SW 1271 (cell line): ENCODE measurements at regions not wholly inside any gene's neighbourhood (a gene's known extent, or its start where the extent isn't known, plus 50 kb on each side); places are given as distances from the start of the nearest gene placed in this dataset.

ENCODE experiments used
- DNase-seq, 2 experiments: peaks; one replicate each; lab custom pipeline; 2025; lab: John Stamatoyannopoulos, UW

DNA sequence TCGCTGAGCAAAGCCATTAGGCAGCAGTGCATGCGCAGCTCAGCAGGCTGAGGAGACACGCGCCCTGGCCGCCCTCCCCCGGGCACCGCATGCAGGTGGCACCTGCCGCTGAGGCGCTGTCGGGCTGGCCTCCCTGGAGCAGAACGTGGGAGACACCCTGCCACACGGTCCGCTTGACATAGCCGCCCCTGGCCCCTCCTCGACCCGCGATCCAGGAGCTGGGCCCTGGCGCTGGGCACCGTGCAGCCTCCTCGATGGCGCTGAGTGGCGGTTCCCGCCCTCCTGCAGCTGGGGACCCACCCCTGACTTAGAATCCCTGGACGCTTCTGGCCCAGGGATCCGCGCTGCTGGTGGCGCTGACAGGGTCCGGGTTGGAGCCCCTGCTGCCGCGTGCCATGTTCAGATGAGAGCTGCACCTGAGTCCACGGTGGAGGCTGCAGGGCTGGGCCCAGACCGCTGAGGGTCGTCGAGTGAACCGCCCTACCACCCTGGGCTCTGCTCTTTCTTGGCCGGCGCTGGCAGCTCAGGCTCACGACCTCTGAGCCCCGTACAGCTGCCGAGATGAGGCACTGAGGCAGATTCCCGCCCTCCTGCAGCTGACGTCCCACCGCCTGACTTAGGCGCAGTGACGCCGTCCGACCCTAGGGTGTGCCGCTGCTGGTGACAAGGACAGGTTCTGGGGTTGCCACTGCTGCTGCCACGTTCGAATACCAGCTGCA lies 116.8 kb downstream of the OR13A1 start:
- no peak for DNase-seq

GRCh38 chr10:45199205-45199740 lies 116.1 kb downstream of the OR13A1 start:
- no peak for DNase-seq

GRCh38 chr10:45201271-45201670 lies 114.1 kb downstream of the OR13A1 start:
- DNase-seq = no peak

- no peak for DNase-seq
These were observed 113.2 kb downstream of the OR13A1 start for GRCh38 chr10:45202242-45202641.

DNA sequence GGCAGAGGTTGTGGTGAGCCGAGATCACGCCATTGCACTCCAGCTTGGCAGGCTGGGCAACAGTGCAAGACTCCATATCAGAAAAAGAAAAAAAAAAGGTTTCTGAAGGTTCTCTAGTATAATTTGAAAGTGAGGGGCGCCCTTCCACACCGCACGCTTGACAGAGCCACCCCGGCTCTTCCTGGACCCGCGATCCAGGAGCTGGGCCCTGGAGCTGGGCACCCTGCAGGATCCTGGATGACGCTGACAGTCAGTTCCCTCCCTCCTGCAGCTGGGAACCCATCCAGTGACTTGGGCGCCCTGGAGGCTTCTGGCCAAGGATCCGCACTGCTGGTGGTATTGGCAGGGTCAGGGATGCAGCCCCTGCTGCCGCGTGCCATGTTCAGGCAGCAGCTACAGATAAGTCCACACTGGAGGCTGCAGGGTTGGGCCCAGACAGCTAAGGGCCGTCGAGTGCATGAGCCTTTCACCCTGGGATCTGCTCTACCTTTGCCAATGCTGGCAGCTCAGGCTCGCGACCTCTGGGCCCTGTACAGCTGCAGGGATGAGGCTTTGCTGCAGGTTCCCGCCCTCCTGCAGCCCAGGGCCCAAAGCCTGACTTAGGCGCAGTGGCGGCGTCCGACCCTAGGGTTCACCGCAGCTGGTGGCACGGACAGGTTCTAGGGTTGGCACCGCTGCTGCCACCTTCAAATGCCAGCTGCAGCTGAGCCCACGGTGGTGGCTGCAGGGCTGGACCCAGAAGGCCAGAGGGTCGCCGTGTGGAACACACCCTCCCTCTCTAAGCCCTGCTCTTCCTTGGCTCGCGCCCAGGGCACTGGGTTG lies 110.2 kb downstream of the OR13A1 start:
- DNase-seq = no peak

- DNase-seq = no peak
These were observed 105.5 kb downstream of the OR13A1 start for GRCh38 chr10:45209888-45210287.

- no peak for DNase-seq
These were observed 103.8 kb downstream of the OR13A1 start for GRCh38 chr10:45211576-45211975.

- no peak for DNase-seq
These were observed 96.0 kb downstream of the OR13A1 start for GRCh38 chr10:45219416-45219815.

DNA sequence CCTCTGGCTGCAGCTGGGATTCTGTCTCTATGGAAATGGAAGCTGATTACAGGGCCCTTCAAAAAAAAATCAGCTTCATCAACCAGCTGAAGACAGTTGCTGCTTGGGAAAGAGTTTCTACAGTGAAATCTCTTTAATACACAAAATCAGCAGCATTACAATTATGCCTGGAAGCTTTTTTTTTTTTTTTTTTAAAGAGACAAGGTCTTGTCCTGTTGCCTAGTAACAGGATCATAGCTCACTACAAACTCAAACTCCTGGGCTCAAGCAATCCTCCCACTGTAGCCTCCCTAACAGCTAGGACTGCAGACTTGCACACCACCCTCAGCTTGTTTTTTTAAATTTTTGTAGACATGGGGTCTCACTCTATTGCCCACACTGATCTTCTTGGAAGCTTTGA lies 94.5 kb downstream of the OR13A1 start:
- no peak for DNase-seq

- no peak for DNase-seq
These were observed 91.1 kb downstream of the OR13A1 start for GRCh38 chr10:45224219-45224841.

DNA sequence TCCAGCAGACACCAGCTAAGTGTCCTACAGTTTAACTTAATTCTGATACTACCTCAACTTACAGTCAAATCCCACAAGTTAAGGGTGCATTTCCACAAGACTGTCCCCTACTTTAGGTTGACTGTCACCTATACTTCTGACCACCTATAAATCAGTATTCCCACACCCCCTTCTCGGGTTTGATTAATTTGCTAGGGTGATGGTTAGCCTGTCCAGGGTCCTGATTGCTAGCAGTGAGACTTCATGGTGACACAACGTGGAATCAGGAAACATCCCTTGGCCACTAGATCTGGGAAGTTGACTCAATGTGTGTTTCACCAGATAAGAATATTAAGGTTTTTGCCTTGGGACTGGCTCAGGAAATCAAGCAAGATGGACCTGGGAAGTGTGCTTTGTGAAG lies 88.4 kb downstream of the OR13A1 start:
- DNase-seq = no peak

- DNase-seq = no peak
These were observed 88.0 kb downstream of the OR13A1 start for GRCh38 chr10:45227456-45227855.

GRCh38 chr10:45229823-45230222 lies 85.6 kb downstream of the OR13A1 start:
- no peak for DNase-seq

DNA sequence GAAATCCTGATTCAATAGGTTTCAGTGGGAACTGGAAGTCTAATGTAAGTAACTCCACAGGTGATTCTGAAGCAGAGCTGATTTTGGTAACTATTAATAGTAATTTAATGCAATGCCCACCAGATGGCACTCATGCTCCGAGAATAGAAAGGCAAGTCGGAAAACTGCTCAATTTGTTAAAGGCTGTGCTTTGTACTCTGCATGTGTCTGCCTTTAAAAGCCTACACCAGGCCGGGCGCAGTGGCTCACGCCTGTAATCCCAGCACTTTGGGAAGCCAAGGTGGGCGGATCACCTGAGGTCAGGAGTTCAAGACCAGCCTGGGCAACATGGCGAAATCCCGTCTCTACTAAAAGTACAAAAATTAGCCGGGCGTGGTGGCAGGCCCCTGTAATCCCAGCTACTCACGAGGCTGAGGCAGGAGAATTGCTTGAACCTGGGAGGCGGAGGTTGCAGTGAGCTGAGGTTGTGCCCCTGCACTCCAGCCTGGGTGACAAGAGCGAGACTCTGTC lies 80.1 kb downstream of the OR13A1 start:
- peak; percentile 21 to 41 for DNase-seq

GRCh38 chr10:45235798-45236220 lies 79.6 kb downstream of the OR13A1 start:
- no peak for DNase-seq

- DNase-seq = no peak
These were observed 76.5 kb downstream of the OR13A1 start for GRCh38 chr10:45238896-45239295.

GRCh38 chr10:45239642-45240041 lies 75.8 kb downstream of the OR13A1 start:
- no peak for DNase-seq

DNA sequence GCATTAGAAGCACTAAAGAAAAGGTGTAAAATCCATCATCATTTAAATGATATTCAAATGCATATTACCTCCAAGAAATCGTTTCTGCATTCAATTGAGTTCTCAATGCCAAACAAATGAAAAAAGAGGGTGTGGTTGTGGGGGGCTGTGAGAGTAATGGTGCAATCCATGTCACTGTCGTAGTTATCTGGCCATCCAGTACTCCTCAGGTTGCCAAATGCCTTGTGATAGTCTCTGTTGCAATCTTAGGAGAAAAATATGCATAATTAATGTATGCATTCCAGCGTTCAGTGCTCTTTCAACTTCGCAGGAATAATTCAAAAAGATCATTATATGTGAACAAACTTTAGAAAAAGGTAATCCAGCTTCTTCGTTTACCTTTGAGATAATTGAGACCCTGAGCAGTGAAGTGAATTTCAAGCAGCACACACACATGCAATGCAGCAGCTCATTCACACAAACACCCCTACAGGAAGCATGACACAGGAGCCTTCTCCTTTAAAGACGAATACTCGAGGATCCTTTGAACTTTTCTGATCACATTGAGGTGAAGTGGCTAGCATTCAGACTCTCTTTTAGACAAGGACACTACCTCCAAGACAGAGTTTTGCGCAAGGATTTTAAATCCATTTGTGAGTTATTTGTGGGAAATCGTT lies 73.4 kb downstream of the OR13A1 start:
- no peak for DNase-seq

DNA sequence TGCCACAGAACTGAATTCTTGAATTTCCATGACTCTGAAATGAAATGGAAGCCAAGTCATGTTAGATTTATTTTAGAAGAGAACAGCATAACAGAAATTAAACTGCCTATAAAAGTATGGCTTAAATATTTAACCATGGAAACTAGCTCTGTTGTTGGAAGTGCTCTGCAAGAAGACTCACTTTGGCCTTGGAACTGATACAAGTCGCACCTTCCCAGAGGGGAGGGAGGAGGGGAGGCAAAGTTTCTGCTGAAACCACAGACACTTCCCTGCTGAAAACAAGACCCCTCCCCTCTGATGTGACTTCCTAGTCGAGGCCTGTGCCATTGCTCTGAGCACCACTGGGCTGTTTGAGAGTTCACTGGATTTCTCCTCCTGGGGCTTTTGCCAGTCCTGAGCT lies 72.1 kb downstream of the OR13A1 start:
- DNase-seq = no peak

GRCh38 chr10:45246522-45246921 lies 68.9 kb downstream of the OR13A1 start:
- DNase-seq = no peak

- DNase-seq = peak in 1 of 2 experiments; percentile 65
These were observed 65.3 kb downstream of the OR13A1 start for GRCh38 chr10:45249978-45250693.
